Kidney epithelial cell (primary cell): ENCODE measurements at regions not wholly inside any gene's neighbourhood (a gene's known extent, or its start where the extent isn't known, plus 50 kb on each side); places are given as distances from the start of the nearest gene placed in this dataset.

Source experiments
- DNase-seq: peaks from one replicate; pipeline ENCODE4 v3.0.0-alpha.2; 2010; ENCODE audit warnings: low read depth
- H3K27me3 ChIP-seq: 2 replicates; pipeline ENCODE4 v1.6.0; 2011; ENCODE audit warnings: low read length; ENCODE audit not compliant: control insufficient read depth, insufficient read depth
- H3K36me3 ChIP-seq: 2 replicates; pipeline ENCODE4 v1.5.1; 2011; ENCODE audit warnings: low read length; ENCODE audit not compliant: control insufficient read depth, insufficient read depth
- H3K4me3 ChIP-seq: 2 replicates; pipeline ENCODE4 v1.5.1; 2011; ENCODE audit warnings: low read depth, mild to moderate bottlenecking, control low read depth, low read length
- CTCF ChIP-seq: IDR thresholded peaks from 2 replicates; pipeline ENCODE4 v1.5.1; 2011; ENCODE audit warnings: mild to moderate bottlenecking, moderate library complexity, low read length, control low read depth, inconsistent platforms; ENCODE audit not compliant: insufficient read depth, poor library complexity, severe bottlenecking

GRCh38 chr4:183029365-183029764 lies 69.7 kb upstream of the WWC2 start:
- TF ChIP-seq CTCF: no peak
- H3K36me3 ChIP-seq: no peaks in the 10 kb centered on the region
- H3K4me3 ChIP-seq: no peak overlapping the region
- no peaks in the 10 kb centered on the region for H3K27me3 ChIP-seq
- DNase-seq: no peak

GRCh38 chr4:183026701-183027100 lies 72.4 kb upstream of the WWC2 start:
- DNase-seq: no peak
- Histone ChIP-seq H3K4me3 (no peak overlapping the region), H3K27me3 (no peaks in the 10 kb centered on the region), H3K36me3 (no peaks in the 10 kb centered on the region)
- TF ChIP-seq CTCF: no peak

- DNase-seq: no peak
- no peaks in the 10 kb centered on the region for H3K36me3 ChIP-seq
- H3K27me3 ChIP-seq: no peaks in the 10 kb centered on the region
- H3K4me3 ChIP-seq: no peak overlapping the region
- TF ChIP-seq CTCF: no peak
These were observed 76.4 kb upstream of the WWC2 start for GRCh38 chr4:183022617-183023016.

GRCh38 chr4:183017962-183018361 lies 81.1 kb upstream of the WWC2 start:
- TF ChIP-seq CTCF: no peak
- H3K4me3 ChIP-seq: no peak overlapping the region
- peaks cover 6% of the 10 kb centered on the region for H3K27me3 ChIP-seq
- DNase-seq: no peak
- no peaks in the 10 kb centered on the region for H3K36me3 ChIP-seq

GRCh38 chr4:183014361-183015084 lies 84.5 kb upstream of the WWC2 start:
- H3K27me3 ChIP-seq: peaks cover 8% of the 10 kb centered on the region
- no peak for TF ChIP-seq CTCF
- DNase-seq: no peak
- H3K4me3 ChIP-seq: no peak overlapping the region
- no peaks in the 10 kb centered on the region for H3K36me3 ChIP-seq

- no peak for DNase-seq
- H3K27me3 ChIP-seq: peaks cover 9% of the 10 kb centered on the region
- H3K36me3 ChIP-seq: no peaks in the 10 kb centered on the region
- H3K4me3 ChIP-seq: no peak overlapping the region
- no peak for TF ChIP-seq CTCF
These were observed 85.4 kb upstream of the WWC2 start for GRCh38 chr4:183013730-183014002.
